Suppressor macrophage treated with lipopolysaccharide for 4 hours (primary cell): ENCODE measurements at regions not wholly inside any gene's neighbourhood (a gene's known extent, or its start where the extent isn't known, plus 50 kb on each side); places are given as distances from the start of the nearest gene placed in this dataset.

Experiments used
- DNase-seq: peaks from one replicate; pipeline ENCODE4 v3.0.0-alpha.2; 2020

- DNase-seq = no peak
Measured at GRCh38 chr10:112087953-112088456, 95.6 kb downstream of the GPAM start.

- no peak for DNase-seq
Measured at GRCh38 chr10:112091703-112092102, 91.9 kb downstream of the GPAM start.

GRCh38 chr10:112092519-112092918, 91.0 kb downstream of the GPAM start:
- DNase-seq = no peak

GRCh38 chr10:112094984-112095383, 88.6 kb downstream of the GPAM start:
- DNase-seq = no peak

GRCh38 chr10:112095731-112096130, 87.8 kb downstream of the GPAM start:
- no peak for DNase-seq

- no peak for DNase-seq
Measured at GRCh38 chr10:112098682-112099081, 84.9 kb downstream of the GPAM start.
